ENCODE measurements at regions not wholly inside any gene's neighbourhood (a gene's known extent, or its start where the extent isn't known, plus 50 kb on each side); places are given as distances from the start of the nearest gene placed in this dataset.

GRCh38 chr7:15753887-15754579, 67.5 kb upstream of the MEOX2 start:
- H3K4me2 ChIP-seq: no peak overlapping the region
- no peak overlapping the region for H3K27ac ChIP-seq (ENCODE audit: low read depth)
- no peaks in the 10 kb centered on the region for H3K4me1 ChIP-seq (ENCODE audit: insufficient read depth)
- Mint-ChIP-seq H3K27ac (no peak overlapping the region), H3K4me1 (no peaks in the 10 kb centered on the region), H3K9me3 (no peaks in the 10 kb centered on the region), H3K27me3 (ENCODE audit: insufficient read depth, low read depth, poor library complexity) (peaks cover 2% of the 10 kb centered on the region), H3K36me3 (ENCODE audit: low read depth) (no peaks in the 10 kb centered on the region), H3K4me3 (no peak overlapping the region)
- H3K27me3 ChIP-seq (ENCODE audit: insufficient read depth): no peaks in the 10 kb centered on the region
- H3K36me3 ChIP-seq (ENCODE audit: insufficient read depth): no peaks in the 10 kb centered on the region
- H3K9me2 ChIP-seq (ENCODE audit: insufficient read depth): no peaks in the 10 kb centered on the region
- H2AFZ ChIP-seq: no peak overlapping the region
- H3K79me2 ChIP-seq (replicated peaks; ENCODE audit: insufficient read depth): no peaks in the 10 kb centered on the region
- ATAC-seq: no peak
- no peak overlapping the region for H3K4me3 ChIP-seq
- TF ChIP-seq ETS1 (IDR thresholded peaks at IDR 0.05) (no peak), POLR2AphosphoS5 (IDR thresholded peaks at IDR 0.05; ENCODE audit: low read depth) (no peak), CTCF (conservative IDR thresholded peaks at IDR 0.05; ENCODE audit: low read depth in 2 of 2) (no peak), JUNB (IDR thresholded peaks at IDR 0.05; ENCODE audit: unreplicated experiment) (no peak)
- TF ChIP-seq, protein P1, sequence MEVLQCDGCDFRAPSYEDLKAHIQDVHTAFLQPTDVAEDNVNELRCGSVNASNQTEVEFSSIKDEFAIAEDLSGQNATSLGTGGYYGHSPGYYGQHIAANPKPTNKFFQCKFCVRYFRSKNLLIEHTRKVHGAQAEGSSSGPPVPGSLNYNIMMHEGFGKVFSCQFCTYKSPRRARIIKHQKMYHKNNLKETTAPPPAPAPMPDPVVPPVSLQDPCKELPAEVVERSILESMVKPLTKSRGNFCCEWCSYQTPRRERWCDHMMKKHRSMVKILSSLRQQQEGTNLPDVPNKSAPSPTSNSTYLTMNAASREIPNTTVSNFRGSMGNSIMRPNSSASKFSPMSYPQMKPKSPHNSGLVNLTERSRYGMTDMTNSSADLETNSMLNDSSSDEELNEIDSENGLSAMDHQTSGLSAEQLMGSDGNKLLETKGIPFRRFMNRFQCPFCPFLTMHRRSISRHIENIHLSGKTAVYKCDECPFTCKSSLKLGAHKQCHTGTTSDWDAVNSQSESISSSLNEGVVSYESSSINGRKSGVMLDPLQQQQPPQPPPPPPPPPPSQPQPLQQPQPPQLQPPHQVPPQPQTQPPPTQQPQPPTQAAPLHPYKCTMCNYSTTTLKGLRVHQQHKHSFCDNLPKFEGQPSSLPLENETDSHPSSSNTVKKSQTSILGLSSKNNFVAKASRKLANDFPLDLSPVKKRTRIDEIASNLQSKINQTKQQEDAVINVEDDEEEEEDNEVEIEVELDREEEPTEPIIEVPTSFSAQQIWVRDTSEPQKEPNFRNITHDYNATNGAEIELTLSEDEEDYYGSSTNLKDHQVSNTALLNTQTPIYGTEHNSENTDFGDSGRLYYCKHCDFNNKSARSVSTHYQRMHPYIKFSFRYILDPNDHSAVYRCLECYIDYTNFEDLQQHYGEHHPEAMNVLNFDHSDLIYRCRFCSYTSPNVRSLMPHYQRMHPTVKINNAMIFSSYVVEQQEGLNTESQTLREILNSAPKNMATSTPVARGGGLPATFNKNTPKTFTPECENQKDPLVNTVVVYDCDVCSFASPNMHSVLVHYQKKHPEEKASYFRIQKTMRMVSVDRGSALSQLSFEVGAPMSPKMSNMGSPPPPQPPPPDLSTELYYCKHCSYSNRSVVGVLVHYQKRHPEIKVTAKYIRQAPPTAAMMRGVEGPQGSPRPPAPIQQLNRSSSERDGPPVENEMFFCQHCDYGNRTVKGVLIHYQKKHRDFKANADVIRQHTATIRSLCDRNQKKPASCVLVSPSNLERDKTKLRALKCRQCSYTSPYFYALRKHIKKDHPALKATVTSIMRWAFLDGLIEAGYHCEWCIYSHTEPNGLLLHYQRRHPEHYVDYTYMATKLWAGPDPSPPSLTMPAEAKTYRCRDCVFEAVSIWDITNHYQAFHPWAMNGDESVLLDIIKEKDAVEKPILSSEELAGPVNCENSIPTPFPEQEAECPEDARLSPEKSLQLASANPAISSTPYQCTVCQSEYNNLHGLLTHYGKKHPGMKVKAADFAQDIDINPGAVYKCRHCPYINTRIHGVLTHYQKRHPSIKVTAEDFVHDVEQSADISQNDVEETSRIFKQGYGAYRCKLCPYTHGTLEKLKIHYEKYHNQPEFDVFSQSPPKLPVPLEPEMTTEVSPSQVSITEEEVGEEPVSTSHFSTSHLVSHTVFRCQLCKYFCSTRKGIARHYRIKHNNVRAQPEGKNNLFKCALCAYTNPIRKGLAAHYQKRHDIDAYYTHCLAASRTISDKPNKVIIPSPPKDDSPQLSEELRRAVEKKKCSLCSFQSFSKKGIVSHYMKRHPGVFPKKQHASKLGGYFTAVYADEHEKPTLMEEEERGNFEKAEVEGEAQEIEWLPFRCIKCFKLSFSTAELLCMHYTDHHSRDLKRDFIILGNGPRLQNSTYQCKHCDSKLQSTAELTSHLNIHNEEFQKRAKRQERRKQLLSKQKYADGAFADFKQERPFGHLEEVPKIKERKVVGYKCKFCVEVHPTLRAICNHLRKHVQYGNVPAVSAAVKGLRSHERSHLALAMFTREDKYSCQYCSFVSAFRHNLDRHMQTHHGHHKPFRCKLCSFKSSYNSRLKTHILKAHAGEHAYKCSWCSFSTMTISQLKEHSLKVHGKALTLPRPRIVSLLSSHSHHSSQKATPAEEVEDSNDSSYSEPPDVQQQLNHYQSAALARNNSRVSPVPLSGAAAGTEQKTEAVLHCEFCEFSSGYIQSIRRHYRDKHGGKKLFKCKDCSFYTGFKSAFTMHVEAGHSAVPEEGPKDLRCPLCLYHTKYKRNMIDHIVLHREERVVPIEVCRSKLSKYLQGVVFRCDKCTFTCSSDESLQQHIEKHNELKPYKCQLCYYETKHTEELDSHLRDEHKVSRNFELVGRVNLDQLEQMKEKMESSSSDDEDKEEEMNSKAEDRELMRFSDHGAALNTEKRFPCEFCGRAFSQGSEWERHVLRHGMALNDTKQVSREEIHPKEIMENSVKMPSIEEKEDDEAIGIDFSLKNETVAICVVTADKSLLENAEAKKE (CRISPR knock-in tag; IDR thresholded peaks at IDR 0.05): no peak
- no peaks in the 10 kb centered on the region for H4K20me1 ChIP-seq (replicated peaks; ENCODE audit: insufficient read depth)
- no peaks in the 10 kb centered on the region for H3F3A ChIP-seq (replicated peaks; ENCODE audit: low read depth)
- no peak for DNase-seq (ENCODE audit: low spot score)

Data from GM23338 (cell line).